ENCODE measurements at regions not wholly inside any gene's neighbourhood (a gene's known extent, or its start where the extent isn't known, plus 50 kb on each side); places are given as distances from the start of the nearest gene placed in this dataset.
A peak's percentile ranks its signal among the peaks of the same experiment; 100 is the strongest.
"Not testable (repeated sequence)": the region's sequence is repeated elsewhere in the genome, so short reads cannot be mapped to it uniquely, and the experiment has no call there.

- ATAC-seq, result peak; percentile 76
- DNase-seq, result no peak
Observed at GRCh38 chr21:25487046-25487594, 120.2 kb downstream of the MRPL39 start.

GRCh38 chr21:25485914-25486313 is 121.4 kb downstream of the MRPL39 start:
- ATAC-seq (no peak), DNase-seq (no peak)

- ATAC-seq (no peak), DNase-seq (no peak)
Observed at GRCh38 chr21:25467896-25468295, 139.4 kb downstream of the MRPL39 start.

DNA sequence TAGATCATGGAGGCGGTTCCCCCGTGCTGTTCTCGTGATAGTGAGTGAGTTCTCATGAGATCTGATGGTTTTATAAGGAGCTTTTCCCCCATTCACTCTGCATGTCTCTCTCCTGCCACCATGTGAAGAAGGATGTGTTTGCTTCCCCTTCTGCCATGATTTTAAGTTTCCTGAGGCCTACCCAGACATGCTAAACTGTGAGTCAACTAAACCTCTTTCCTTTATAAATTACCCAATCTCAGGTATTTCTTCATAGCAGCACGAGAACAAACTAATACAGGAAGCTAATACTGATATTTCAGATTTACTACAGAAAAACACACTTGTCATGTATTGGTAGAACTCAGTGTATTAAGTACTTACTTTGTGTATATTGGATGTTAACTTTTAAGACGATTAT is 140.2 kb downstream of the MRPL39 start:
- DNase-seq, ATAC-seq: not testable (repeated sequence)

GRCh38 chr21:25466470-25466869 is 140.8 kb downstream of the MRPL39 start:
- DNase-seq (no peak), ATAC-seq (no peak)

GRCh38 chr21:25465263-25465662 is 142.0 kb downstream of the MRPL39 start:
- DNase-seq (no peak), ATAC-seq (no peak)

DNA sequence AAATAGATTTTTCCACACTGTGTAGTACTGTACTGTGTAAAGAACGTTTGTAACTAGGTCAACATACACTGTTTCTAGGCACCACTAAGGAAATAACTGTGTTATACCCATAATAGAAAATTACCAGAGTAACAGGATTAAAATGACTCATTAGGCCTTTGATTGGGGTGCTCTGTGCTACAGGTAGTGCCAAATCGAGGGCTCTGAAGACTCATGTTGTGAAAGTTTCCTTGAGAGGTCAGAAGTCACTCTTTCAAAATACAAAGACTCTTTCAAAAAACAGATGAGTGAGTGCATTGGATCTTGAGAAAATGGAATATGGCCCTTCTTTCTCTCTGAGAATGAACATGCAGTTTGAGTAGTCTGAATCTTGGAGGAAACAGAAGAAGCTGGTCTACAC is 143.0 kb downstream of the MRPL39 start:
- ATAC-seq (peak; percentile 83), DNase-seq (no peak)

DNA sequence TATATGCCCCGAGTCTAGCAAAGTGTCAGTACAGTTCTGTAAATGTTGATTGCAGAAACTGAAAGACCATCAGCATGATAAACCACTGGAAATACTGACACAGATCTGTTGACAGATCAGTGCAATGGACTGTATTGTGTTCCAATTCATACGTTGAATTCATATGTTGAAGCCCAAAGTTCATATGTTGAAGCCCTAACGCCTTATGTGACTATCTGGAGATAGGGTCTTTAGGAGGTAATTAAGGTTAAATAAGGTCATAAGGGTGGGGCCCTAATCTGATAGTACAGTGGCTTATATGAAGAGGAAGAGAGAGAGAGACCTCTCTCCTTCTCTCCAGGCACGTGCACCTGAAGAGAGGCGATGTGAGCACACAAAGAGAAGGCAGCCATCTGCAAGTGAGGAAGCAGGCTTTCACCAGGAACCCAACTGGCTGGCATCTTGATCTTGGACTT is 144.7 kb downstream of the MRPL39 start:
- DNase-seq (no peak), ATAC-seq (peak; percentile 76)

- no peak for ATAC-seq
- DNase-seq, result no peak
Observed at GRCh38 chr21:25461725-25462124, 145.6 kb downstream of the MRPL39 start.

DNA sequence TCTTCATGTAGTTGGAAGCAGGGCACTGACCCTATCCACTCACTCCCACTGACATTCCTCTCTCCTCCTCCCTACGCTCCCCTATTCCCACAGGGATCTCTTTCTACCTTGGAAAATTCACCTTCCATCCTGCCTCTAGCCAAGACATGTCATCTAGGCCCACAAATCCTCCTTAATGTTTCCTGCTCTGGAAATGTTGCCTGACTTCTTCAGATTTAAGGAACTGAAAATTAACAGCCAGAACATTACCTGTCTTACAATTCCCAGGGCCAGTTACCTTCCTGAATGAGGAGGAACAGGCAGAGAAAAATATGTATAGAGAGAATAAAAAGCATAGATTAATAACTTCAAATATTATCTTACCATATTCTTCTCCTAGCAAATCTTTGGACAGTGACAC is 147.3 kb downstream of the MRPL39 start:
- DNase-seq (no peak), ATAC-seq (no peak)

- ATAC-seq, result peak; percentile 14
- no peak for DNase-seq
Observed at GRCh38 chr21:25459365-25459764, 147.9 kb downstream of the MRPL39 start.

GRCh38 chr21:25458484-25458883 is 148.8 kb downstream of the MRPL39 start:
- no peak for ATAC-seq
- DNase-seq, result no peak

DNA sequence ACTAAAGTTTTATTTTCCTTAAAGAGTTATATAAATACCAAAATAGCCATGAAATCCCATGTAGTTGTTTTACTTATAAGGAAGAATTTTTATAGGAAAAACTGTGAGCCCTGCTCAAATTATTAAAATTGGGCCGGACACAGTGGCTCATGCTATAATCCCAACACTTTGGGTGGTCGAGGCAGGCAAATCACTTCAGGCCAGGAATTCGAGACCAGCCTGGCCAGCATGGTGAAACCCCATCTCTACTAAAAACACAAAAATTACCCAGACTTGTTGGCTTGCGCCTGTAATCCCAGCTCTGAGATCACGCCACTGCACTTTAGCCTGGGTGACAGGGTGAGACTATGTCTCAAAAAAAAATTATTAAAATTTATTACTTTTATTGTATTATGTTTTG is 149.3 kb downstream of the MRPL39 start:
- DNase-seq, result no peak
- no peak for ATAC-seq

DNA sequence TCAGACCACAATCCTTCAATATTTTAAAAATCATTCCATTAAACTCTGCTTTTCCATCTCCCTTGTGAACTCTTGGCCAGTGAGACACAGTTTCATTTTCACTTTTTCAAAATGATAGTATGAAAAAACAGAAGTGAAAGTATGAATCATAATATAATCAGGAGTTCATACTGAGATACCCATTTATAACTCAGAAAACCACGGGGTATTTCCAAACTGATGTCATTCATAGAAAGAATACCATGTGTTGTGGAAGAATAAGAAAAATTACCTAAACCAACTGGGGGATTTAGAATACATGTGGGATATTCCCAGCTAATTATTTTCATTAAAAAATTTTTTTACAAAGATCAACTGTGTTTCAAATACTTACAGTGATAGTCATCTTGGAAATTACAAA is 149.9 kb downstream of the MRPL39 start:
- ATAC-seq, result peak; percentile 48
- DNase-seq, result no peak

GRCh38 chr21:25456672-25457071 is 150.6 kb downstream of the MRPL39 start:
- ATAC-seq, result peak; percentile 71
- peak; percentile 44 for DNase-seq

- no peak for DNase-seq
- ATAC-seq, result no peak
Observed at GRCh38 chr21:25453524-25453923, 153.8 kb downstream of the MRPL39 start.

- DNase-seq, result no peak
- no peak for ATAC-seq
Observed at GRCh38 chr21:25449950-25450349, 157.3 kb downstream of the MRPL39 start.

- ATAC-seq, result no peak
Observed at GRCh38 chr21:25441835-25442234, 165.4 kb downstream of the MRPL39 start.

DNA sequence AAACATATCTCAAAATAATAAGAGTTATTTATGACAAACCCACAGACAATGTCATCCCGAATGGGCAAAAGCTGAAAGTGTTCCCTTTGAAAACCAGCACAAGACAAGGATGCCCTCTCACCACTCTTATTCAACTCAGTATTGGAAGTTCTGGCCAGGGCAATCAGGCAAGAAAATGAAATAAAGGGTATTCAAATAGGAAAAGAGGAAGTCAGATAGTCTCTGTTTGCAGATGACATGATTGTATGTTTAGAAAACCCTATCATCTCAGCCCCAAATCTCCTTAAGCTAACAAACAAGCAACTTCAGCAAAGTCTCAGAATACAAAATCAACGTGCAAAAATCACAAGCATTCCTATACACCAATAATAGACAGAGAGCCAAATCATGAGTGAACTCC is 169.8 kb downstream of the MRPL39 start:
- ATAC-seq, DNase-seq: not testable (repeated sequence)

More at GRCh38 chr21:25441835-25442234, 165.4 kb downstream of the MRPL39 start:
- no peak for DNase-seq

GRCh38 chr21:25428537-25428936 is 178.7 kb downstream of the MRPL39 start:
- ATAC-seq, result peak; percentile 96
- DNase-seq, result no peak

- ATAC-seq (peak; percentile 10), DNase-seq (no peak)
Observed at GRCh38 chr21:25427828-25428227, 179.5 kb downstream of the MRPL39 start.

DNA sequence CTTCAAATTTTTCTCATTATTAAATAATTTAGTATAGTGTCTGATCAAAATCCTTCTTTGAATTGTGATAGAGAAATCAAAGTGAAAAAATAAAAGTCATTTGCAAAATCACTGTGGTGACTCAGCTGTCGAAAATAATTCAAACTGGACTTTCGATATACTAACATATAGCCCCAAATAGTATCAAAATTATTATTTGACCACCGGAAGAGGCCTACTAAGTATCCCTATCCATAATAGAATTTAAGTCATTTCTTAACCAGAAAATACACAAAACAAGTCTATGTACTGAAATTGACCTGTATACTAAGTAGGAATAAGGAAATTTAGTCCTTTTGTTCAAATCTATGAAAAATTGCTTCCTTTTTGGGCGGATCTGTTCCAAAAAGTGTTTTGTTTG is 180.7 kb downstream of the MRPL39 start:
- ATAC-seq (no peak), DNase-seq (no peak)

- no peak for DNase-seq
- no peak for ATAC-seq
Observed at GRCh38 chr21:25425156-25425555, 182.1 kb downstream of the MRPL39 start.

DNA sequence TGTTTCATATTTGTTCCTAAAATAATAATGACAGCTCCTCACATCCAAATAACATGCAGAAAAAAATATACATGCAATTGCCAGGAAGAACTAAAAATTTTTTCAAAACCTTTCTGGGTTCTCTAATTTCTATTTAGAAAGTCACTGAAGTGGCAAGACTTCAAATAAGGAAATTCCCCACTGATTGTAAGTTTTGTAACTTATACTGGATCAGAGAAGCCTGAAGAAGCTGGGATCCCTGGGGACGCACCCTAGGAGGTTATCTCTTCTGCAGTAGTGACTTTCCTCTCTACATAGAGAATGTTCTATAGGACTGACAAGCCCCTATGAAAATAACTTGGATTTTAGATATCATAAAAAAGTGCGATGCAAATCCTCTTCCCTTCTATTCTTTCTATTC is 182.6 kb downstream of the MRPL39 start:
- no peak for ATAC-seq
- DNase-seq, result no peak

GRCh38 chr21:25424048-25424447 is 183.2 kb downstream of the MRPL39 start:
- ATAC-seq (no peak), DNase-seq (no peak)
